Large intestine (tissue), 3 donors: ENCODE measurements at regions not wholly inside any gene's neighbourhood (a gene's known extent, or its start where the extent isn't known, plus 50 kb on each side); places are given as distances from the start of the nearest gene placed in this dataset.
A peak's percentile ranks its signal among the peaks of the same experiment; 100 is the strongest.

ENCODE experiments used
- DNase-seq, 2 donors: peaks; one replicate each; pipeline versions ENCODE4 v3.0.0 to v3.0.0-alpha.2; 2013
- H3K27ac ChIP-seq: one replicate; pipeline ENCODE4 v1.5.1; 2013; ENCODE audit warnings: low read length
- H3K27me3 ChIP-seq: 2 replicates; pipeline ENCODE4 v1.6.1; 2013; ENCODE audit warnings: low read length; ENCODE audit not compliant: control insufficient read depth, insufficient read depth
- H3K36me3 ChIP-seq: 2 replicates; pipeline ENCODE4 v1.6.1; 2013; ENCODE audit warnings: low read length; ENCODE audit not compliant: control insufficient read depth, insufficient read depth
- H3K4me1 ChIP-seq: one replicate; pipeline ENCODE4 v1.6.1; 2013; ENCODE audit warnings: low read length; ENCODE audit not compliant: control insufficient read depth, insufficient read depth
- H3K4me3 ChIP-seq: one replicate; pipeline ENCODE4 v1.5.1; 2013; ENCODE audit warnings: low read length
- H3K9me3 ChIP-seq: one replicate; pipeline ENCODE4 v1.6.1; 2013; ENCODE audit warnings: mild to moderate bottlenecking, low read depth, low read length, moderate library complexity; ENCODE audit not compliant: control insufficient read depth
- whole genome bisulfite sequencing: methylation state at CpG from one replicate; pipeline ENCODE4 v1.1.5; 2013; ENCODE audit warnings: low lambda C conversion rate; ENCODE audit not compliant: insufficient coverage; 5-methylcytosine and 5-hydroxymethylcytosine counted together

DNA sequence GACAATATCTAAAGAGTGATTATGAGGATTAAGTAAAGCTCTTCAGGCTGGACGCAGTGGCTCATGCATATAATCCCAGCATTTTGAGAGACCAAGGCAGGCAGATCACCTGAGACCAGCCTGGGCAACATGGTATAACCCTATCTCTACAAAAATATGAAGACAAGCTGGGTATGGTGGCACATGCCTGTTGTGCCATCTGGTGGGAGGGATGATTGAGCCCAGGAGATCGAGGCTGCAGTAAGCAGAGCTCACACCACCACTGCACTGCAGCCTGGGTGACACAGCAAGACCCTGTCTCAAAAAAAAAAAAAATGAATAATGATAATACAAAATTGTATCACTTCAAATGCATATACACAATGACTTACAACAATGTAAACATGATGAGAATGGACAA lies 195.6 kb upstream of the AUTS2 start:
- H3K9me3 ChIP-seq, result no peaks in the 10 kb centered on the region
- DNase-seq, result no peak
- WGBS, result no CpG with 5 or more reads among the region's 2 CpGs

DNA sequence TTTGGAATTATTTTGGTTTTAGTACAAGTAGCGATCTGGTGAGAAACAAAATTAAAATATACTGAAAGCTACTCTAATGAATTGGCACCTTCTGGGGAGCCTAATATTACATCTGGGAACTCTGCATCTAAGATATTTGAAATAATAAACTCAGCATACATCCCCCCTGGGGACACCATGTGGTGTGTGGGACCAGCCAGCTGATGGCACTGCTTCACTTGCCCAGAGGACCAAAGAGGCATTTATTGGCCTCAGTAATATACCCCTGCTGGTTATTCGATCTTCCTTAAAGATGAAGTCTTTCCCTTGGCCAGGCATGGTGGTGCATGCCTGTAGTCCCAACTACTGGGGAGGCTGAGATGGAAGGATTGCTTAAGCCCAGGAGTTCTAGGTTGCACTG lies 195.1 kb upstream of the AUTS2 start:
- H3K27ac ChIP-seq, result no peak overlapping the region
- H3K9me3 ChIP-seq, result no peaks in the 10 kb centered on the region
- 100% methylated on average over 1 of the region's 2 CpGs for WGBS
- H3K36me3 ChIP-seq, result no peaks in the 10 kb centered on the region
- H3K4me3 ChIP-seq, result no peak overlapping the region
- no peaks in the 10 kb centered on the region for H3K4me1 ChIP-seq
- peak in 1 of 2 donors; percentile 16 for DNase-seq
- H3K27me3 ChIP-seq, result peaks cover 2% of the 10 kb centered on the region

More for the DNA sequence above, 195.6 kb upstream of the AUTS2 start:
- H3K27me3 ChIP-seq, result peaks cover 2% of the 10 kb centered on the region
- no peaks in the 10 kb centered on the region for H3K4me1 ChIP-seq
- H3K4me3 ChIP-seq, result no peak overlapping the region
- no peaks in the 10 kb centered on the region for H3K36me3 ChIP-seq
- no peak overlapping the region for H3K27ac ChIP-seq

DNA sequence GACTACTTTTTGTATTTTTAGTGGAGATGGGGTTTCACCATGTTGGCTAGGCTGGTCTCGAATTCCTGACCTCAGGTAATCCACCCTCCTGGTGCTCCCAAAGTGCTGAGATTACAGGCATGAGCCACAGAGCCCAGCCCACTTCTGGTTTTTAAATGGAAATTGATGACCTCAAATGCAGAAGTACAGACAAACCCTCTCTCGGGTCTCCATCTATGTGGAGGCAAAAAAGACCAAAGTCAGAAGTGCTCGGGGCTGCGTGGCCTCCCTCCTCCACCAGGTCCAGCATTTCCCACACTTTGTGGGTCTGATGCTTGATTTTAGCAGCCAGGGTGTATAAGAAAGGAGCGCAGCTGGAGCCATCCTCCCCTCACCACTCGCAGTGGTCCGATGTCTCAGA lies 187.3 kb upstream of the AUTS2 start:
- H3K27ac ChIP-seq, result no peak overlapping the region
- peaks cover 10% of the 10 kb centered on the region for H3K27me3 ChIP-seq
- H3K9me3 ChIP-seq, result no peaks in the 10 kb centered on the region
- no CpG with 5 or more reads among the region's 7 CpGs for WGBS
- no peaks in the 10 kb centered on the region for H3K4me1 ChIP-seq
- H3K36me3 ChIP-seq, result no peaks in the 10 kb centered on the region
- no peak overlapping the region for H3K4me3 ChIP-seq
- DNase-seq, result no peak

DNA sequence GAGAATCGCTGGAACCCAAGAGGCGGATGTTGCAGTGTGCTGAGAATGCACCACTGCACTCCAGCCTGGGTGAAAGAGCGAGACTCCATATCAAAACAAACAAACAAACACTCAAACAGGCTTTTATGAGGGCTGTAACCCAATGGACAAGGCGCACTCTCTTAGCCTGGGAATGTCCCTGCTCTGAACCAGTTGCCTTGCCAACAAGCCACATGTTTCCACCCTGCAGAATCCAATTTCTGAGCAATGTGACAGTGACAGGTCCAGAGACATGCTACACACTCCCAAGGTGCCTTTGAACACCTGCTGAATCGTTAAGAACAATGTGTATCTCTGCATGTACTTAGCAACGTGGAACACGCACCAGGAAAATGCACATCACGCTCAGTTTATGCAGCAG lies 186.8 kb upstream of the AUTS2 start:
- Histone ChIP-seq H3K9me3 (no peaks in the 10 kb centered on the region), H3K4me3 (no peak overlapping the region), H3K27ac (no peak overlapping the region), H3K27me3 (peaks cover 10% of the 10 kb centered on the region), H3K4me1 (no peaks in the 10 kb centered on the region), H3K36me3 (no peaks in the 10 kb centered on the region)
- WGBS, result no CpG with 5 or more reads among the region's 8 CpGs
- DNase-seq, result peak in 1 of 2 donors; percentile 19

DNA sequence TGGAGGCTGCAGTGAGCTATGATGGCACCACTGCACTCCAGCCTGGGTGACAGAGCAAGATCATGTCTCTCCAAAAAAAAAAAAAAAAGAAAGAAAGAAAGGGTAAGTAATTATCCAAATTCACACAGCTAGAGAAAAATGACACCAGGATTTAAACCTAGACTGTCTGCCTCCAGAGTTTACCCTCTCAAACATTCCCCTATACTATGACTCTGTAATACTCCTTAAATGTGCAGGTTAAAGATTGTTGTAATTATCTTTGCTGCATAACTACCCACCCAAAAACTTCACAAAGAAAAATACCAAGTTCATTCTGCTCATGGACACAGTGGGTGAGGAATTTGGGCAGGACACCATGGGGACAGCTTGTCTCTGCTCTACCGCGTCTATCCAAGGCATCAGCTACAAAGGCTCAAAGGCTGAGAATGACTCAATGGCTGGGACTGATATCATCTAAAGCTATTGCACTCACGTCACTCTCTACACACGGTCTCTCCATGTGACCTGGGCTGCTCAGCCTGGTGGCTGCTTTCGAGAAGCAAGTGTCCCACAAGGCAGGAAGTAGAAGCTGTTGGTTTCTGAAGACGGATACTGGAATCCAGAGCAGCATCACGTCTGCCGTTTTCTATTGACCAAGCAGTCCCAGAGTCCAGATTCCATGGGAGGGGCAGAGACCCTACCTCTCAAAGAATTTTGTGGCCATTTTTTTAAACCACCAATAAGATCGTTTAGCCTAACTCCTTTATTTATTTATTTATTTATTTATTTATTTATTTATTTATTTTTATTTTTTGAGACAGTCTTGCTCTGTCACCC lies 185.7 kb upstream of the AUTS2 start:
- Histone ChIP-seq H3K27ac (peak overlapping the region; percentile 60), H3K4me3 (no peak overlapping the region), H3K9me3 (no peaks in the 10 kb centered on the region), H3K36me3 (no peaks in the 10 kb centered on the region), H3K27me3 (peaks cover 10% of the 10 kb centered on the region), H3K4me1 (no peaks in the 10 kb centered on the region)
- DNase-seq, result peak; percentile 93 to 97
- WGBS, result 38% methylated on average over 1 of the region's 9 CpGs

DNA sequence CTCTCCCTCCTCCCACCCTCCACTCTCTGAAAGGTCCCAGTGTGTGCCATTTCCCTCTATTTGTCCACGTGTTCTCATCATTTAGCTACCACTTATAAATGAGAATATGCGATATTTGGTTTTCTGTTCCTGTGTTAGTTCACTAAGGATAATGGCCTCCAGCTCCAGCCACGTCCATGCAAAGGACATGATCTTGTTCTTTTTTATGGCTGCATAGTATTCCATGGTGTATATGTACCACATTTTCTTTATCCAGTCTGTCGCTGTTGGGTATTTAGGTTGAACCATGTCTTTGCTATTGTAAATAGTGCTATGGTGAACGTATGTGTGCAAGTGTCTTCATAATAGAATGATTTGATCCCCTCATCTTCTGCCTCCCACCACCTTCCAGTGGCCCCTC lies 183.7 kb upstream of the AUTS2 start:
- Histone ChIP-seq H3K36me3 (no peaks in the 10 kb centered on the region), H3K27ac (no peak overlapping the region), H3K27me3 (peaks cover 10% of the 10 kb centered on the region), H3K9me3 (no peaks in the 10 kb centered on the region), H3K4me1 (no peaks in the 10 kb centered on the region), H3K4me3 (no peak overlapping the region)
- no CpG with 5 or more reads among the region's 5 CpGs for WGBS
- DNase-seq, result no peak

DNA sequence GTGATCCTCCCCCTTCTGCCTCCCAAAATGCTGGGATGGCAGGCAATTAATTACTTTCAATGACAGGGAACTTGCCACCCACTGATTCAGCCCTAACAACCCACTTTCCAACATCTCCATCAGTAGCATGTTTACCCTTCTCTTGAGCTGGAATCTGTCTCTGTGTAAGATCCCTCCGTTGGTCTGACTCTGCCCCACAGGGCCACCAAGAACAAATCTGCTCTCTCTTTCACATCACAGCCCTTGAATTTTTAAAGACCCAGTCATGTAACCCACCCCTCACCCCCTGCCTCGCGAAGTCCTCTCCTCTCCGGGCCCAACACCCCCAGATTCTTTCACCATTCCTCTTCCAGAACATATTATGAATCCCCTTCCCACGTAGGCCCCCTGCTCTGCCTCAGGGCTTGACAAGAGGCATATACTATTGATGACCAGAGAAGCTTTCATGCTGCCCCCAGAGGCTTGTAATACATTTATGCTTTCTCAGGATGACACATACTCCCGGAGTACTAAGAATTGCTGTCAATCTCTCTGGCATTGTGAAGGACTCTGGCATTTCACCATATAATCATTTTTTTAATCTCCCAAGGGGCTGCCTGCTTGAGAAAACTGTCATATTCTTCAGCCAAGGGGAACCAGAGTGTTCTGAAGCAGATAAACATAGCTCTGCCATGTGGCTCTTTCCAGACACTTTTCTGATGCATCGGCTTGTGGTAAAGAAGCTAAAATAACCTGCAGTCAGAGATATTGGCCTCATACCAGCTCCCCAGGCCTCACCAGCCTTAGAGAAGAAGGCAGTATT lies 179.2 kb upstream of the AUTS2 start:
- H3K4me1 ChIP-seq, result no peaks in the 10 kb centered on the region
- H3K27ac ChIP-seq, result no peak overlapping the region
- H3K36me3 ChIP-seq, result no peaks in the 10 kb centered on the region
- no peaks in the 10 kb centered on the region for H3K9me3 ChIP-seq
- WGBS, result no CpG with 5 or more reads among the region's 7 CpGs
- H3K4me3 ChIP-seq, result no peak overlapping the region
- no peak for DNase-seq
- no peaks in the 10 kb centered on the region for H3K27me3 ChIP-seq

DNA sequence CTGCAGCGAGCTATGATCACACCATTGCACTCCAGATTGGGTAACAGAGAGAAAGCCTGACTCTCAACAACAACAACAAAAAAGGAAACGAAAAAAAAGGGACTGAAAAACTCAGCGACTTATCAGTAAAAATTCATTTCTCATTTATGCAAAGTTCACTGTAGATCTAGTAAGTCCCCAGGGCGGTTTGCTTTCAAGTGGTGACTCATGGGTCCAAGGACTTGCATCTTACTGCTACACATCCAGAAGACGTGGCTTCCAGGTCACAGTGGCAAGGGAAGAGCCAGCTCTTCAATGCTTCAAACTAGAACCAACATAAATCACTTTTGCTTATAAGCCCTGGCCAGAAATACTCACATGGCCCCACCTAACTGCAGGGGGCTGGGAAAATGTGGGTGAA lies 178.3 kb upstream of the AUTS2 start:
- Histone ChIP-seq H3K4me3 (no peak overlapping the region), H3K4me1 (no peaks in the 10 kb centered on the region), H3K27ac (no peak overlapping the region), H3K27me3 (no peaks in the 10 kb centered on the region), H3K36me3 (no peaks in the 10 kb centered on the region), H3K9me3 (no peaks in the 10 kb centered on the region)
- peak; percentile 53 to 80 for DNase-seq
- WGBS, result 69% methylated on average over 2 of the region's 5 CpGs

DNA sequence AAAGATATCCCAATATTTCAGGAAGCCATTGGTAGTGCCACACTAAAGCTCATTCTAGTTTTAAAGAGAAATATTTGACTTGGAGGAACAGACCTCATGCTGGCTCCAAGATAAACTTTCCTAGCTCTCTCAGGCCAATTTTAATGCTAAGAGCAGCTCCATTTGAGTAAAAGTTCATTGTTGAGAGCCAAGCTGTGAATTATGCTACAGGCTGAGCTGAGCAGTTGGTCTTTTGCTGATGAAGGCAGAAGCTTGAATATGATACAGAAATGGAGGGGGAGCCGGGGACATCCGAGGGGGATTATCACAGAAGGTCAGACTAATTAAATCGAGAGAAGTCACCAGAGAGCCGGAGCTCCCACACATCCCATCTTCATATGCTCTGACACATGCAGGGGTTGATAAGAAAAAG lies 175.7 kb upstream of the AUTS2 start:
- no peaks in the 10 kb centered on the region for H3K36me3 ChIP-seq
- H3K9me3 ChIP-seq, result no peaks in the 10 kb centered on the region
- WGBS, result 80% methylated on average over 1 of the region's 4 CpGs
- no peak for DNase-seq
- H3K27ac ChIP-seq, result no peak overlapping the region
- no peak overlapping the region for H3K4me3 ChIP-seq
- H3K27me3 ChIP-seq, result no peaks in the 10 kb centered on the region
- H3K4me1 ChIP-seq, result no peaks in the 10 kb centered on the region

DNA sequence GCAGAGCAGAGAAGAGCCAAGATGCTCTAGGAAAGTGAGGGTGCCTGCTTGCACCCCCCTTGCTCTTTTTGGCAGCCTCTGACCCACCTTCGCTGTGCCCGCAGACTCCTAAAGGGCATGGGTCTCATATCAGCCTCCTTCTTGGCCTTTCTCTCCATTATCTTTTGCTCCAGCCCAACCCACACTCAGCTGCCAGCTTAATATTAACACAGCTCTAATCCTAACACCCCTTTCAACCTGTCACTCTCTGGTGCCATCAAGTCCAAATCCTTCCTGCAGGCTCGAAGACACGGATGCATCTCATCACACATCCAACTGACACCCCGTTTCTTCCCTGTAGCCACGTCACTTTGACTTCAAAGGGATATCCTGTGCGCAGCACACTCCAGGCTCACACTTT lies 171.6 kb upstream of the AUTS2 start:
- H3K27me3 ChIP-seq, result peaks cover 9% of the 10 kb centered on the region
- H3K27ac ChIP-seq, result no peak overlapping the region
- H3K9me3 ChIP-seq, result no peaks in the 10 kb centered on the region
- no peaks in the 10 kb centered on the region for H3K4me1 ChIP-seq
- WGBS, result no CpG with 5 or more reads among the region's 7 CpGs
- no peak for DNase-seq
- no peaks in the 10 kb centered on the region for H3K36me3 ChIP-seq
- no peak overlapping the region for H3K4me3 ChIP-seq
